GM18873 (cell line): ENCODE measurements at regions not wholly inside any gene's neighbourhood (a gene's known extent, or its start where the extent isn't known, plus 50 kb on each side); places are given as distances from the start of the nearest gene placed in this dataset.
"Not testable (repeated sequence)": the region's sequence is repeated elsewhere in the genome, so short reads cannot be mapped to it uniquely, and the experiment has no call there.

Experiments used
- ATAC-seq: cut with Tn5 transposase; IDR thresholded peaks from one replicate; pipeline ENCODE4 v1.9.1; 2021; ENCODE audit warnings: mild to moderate bottlenecking, moderate library complexity, moderate number of reproducible peaks; ENCODE audit not compliant: unreplicated experiment, low FRiP score

DNA sequence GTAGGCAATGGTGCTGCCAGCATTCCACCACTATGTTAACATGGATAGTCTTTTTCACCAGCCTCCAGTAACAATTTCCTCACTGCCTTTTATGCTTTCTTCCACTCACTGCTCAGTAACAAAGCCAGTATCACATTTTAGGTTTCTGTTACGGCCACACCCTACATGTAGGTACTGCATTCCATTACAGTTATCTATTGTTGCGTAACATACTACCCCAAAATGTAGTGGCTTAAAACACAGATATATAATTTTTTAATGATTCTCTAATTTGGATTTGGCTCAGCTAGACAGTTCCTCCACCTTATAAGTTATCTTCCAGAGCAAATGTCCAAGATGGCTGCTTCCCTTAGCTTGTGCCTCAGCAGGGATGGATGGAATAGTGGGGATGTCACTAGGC, 498.7 kb upstream of the ACVR2A start:
- ATAC-seq, result no peak

DNA sequence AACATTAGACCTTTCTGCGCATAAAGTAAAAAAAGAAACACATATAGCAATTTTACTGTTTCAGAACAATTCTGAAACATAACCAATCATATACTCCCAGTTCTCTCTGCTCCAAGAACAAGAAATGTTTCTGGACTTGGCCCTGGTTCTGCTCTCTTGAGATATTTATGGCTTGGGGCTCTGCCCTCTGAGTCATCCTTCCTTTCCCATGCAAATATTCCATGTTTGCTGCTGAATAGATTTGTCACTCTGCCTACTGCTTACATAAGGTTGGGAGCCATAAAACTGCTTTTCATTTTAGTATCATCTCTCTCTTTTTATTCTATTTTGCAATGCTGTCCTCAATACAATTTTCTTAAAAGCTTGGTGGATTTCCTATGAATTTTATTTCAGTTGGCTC, 499.6 kb upstream of the ACVR2A start:
- no peak for ATAC-seq

DNA sequence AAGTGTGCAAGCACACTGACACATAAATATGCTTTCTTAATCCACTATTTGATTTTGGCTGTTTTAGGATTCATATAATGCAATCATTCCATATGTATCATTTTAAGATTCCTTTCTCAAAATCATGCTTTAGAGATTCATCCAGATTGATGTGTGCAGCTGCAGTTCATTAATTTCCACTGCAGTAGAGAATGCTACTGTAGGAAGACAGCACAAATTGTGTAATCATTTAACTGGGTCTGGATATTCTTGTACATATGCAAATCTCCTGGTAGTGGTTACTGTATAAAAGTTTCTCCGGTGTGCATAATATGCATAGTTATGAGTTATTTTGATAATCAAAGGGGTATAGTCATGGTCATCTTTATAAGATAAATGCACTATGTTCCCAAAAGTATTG, 502.5 kb upstream of the ACVR2A start:
- no peak for ATAC-seq

DNA sequence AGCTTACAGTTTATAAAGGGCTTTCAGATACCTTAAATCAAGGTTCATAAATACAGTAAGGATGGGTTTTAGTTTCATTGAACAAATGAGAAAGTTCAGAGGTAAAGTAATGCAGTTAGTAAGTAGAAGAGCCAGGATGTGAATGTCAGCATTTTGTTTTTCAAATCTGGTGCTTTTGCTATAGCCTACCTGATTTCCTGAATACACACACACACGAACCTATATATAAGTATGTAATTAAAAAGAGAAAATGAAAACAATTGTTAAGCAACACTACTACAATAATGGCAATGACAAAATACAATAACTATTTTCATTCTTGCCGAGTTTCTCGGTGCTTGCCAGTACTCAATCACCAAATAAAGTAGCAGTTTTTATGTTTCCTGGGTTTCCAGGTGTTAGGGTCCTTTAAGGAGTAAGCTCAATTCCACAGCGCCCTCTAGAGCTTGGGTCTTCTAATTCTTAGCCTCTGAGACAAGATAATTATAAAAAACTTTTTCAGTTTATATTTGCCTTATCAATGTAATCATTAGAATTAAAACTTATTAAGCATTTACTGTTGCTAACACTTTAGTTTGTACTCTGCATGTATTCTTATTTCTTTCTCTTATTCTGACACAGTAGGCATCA, 512.9 kb upstream of the ACVR2A start:
- ATAC-seq, result no peak

DNA sequence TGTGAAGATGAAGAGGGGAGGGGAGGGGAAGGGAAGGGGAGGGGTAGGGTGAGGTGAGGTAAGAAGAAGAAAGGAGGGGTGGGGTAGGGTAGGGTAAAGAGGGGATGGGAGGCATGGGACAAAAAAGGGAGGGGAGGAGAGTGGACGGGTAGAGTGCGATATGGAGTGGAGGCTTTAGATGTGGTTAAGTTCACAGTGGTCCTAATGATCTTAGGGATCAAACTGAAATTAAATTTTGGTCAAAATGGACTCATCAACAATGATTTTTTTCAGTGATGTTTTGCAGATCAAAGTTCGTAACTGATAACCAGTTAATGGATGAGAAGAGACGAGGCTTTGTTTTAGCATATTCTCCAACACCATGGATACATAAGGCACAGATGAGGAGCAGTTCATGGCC, 513.9 kb upstream of the ACVR2A start:
- no peak for ATAC-seq

DNA sequence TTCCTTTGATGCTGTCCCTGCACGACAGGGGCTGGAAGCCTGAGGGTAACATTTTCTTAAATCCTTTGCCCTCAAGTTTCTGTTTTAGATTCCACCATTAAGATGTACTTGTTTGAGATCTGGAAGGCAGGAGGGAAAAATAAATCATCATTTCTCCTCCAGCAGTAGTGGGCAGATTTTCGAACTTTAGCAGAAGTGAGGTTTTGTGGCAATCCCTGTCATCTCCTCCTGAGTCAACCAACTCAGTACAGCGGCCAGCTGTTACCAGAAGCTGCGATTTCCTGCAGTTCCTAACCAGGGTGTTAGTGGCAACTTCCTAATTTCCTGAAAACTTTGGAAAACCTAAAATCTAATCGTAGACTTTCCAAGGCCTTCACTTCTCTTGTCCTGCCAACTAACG, 517.2 kb upstream of the ACVR2A start:
- no peak for ATAC-seq

DNA sequence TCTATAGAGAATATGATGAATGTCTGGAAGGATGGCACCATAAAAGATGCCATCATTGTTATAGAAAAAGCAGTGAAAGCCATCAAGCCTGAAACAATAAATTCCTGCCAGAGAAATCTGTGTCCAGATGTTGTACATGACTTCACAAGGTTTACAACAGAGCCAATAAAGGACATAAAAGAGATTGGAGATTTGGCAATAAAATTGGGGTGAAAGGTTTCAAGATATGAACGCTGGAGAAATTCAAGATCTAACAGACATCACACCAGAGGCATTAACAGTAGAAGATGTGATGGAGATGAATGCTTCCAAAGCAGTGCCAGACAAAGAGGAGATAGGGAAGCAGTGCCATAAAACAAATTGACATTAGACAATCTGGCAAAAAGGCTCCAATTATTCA, 518.8 kb upstream of the ACVR2A start:
- ATAC-seq, result no peak

DNA sequence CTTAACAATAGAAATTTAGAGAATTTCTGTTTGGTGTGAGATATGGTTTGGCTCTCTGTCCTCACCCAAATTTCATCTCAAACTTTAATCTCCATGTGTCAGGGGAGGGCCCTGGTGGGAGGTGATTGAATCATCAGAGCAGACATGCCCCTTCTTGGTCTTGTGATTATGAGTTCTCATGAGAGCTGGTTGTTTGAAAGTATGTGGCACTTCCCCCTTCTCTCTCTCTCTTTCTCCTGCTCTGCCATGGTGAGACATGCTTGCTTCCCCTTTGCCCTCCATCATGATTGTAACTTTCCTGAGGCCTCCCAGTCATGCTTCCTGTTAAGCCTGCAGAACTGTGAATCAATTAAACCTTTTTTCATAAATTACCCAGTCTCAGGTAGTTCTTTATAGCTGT, 524.7 kb upstream of the ACVR2A start:
- ATAC-seq, result no peak

DNA sequence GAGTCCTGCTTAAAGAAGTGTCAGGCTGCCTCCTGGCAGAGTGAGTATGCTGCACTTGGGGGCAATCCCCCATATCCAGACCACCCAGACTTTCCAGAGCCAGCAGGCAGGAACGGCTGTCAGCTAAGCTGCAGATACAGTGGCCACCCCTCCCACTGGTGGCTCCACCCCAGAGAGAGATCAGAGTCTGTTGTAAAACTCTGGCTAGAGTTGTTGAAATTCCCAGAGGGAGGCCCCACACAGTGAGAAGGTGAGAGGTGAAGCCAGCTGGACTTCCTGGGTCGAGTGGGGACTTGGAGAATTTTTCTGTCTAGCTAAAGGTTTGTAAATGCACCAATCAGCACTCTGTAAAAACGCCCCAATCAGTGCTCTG, 533.8 kb upstream of the ACVR2A start:
- ATAC-seq, result no peak

DNA sequence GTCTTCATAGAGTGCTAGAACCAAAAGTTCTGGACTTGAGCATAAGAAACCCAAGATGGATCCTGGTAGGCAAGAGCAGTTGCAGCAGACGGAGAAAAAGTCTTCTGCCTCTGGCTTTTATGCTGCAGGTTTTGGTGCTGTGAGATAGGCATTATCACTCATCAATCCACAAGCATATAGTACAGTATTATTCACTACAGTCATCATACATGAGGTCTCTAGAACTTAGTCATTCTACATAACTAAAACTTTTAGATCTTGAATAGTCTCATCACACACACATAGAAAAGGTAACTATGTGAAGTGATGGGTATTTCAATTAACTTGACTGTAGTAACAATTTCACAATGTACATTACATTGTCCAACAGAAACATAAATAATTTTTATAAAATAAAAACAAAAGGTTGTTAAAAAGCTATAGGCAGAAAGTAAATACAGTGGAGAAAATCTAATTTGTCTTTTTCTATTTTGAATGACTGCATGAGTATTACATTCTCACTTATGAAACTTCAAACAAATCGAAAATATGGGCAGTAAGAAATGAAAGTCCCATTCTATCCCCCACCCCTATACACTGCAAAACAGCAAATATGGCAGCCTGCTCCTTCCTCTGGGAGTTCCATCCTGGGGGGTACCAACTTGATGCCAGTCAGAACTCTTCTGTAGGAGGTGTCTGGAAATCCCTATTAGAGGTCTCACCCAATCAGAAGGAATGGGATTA, 534.3 kb upstream of the ACVR2A start:
- no peak for ATAC-seq

DNA sequence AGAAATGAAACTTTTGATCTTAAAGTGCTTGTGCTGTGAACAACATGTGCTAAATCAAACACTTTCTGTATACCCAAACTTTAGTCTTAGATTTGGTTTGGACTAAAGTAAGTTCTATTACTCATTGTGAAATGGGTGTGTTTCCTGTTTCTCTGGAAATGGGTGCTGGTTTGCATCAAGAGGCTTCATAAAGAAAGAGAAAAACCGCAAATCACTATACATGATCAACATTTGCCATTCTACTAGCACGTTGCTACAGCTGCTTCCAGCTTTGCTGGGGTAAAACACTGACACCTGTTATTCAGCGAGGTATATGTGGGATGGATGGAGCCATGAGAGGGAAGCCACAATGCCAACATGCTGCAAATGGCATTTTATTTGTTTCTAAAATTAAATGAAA, 547.0 kb upstream of the ACVR2A start:
- peak; percentile 98 for ATAC-seq

DNA sequence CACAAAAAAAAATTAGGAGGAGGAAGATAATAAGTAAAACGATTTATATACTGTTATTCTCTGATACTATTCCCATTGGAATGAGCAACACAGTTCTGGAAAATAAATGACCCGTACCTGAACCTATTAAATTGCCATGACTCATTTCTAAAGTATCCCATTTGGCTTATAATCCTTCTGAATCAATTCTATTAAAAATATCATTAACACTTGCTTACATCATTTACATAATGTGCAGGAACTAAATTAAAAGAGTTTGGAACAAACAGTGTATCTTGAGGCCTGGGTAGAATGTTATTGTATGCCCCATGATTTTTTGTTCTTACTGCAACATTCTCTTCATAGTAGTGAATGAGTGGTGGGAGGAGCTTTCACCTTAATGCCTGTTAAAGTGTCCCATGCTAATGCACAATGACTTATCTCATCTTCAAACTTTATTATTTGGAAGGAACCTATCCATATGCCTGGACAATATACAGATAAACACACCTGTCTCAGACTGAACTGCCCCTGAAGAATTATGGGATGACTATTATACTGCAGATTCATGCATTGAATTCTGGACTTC, 549.9 kb upstream of the ACVR2A start:
- no peak for ATAC-seq

DNA sequence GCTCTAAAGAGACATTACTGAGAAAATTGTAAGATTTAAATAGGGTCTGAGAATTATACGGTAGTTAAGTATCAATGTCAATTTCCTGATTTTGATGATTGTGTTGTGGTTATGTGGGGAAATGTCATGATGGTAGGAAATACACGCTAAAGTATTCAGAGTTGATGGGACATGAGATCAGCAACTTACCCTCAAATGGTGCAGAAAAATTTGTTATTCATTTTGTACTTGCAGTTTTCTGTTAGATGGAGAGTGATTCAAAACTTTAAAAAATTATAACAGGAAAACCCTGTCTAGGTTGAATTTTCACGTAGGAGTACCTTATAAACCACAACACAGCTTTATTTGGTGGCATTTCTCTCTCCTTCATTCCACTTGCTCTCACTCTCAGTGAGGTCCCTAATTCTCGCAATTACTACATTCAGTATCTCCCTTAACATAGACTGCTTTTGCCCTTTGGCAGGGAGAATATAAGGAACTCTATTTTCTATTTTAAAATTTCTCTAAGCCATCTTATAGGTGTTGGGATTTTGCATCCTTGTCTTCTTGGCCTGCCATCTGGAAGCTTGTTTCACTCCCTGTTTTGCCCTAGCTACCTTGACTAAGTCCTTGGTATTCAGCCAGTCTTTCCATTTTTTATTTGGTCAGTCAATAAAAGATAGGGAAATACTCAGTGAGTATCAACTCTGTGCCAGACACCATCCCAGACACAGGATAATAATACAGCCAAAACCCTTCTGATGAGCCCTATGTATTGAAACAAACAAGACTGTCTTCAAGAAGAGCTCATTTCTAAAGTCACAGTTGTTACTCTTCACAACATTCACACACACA, 550.6 kb upstream of the ACVR2A start:
- no peak for ATAC-seq

DNA sequence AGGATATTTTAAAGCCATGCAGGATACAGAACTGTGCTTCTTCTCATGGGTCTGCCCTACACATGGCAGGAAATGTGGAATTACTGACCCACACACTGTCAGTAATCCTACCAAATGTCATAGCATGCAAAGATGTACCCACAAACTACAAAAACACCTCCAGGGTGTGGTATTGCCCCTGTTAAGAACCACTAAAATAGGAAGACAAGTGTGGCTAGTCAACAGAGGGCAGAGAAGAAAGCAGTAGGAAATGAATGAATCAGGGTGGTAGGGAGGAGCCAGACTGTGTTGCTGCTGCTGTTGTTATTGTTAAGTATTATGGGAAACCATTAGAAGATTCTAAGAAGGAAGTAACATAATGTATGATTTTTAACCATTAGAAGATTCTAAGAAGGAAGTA, 556.7 kb upstream of the ACVR2A start:
- peak; percentile 50 for ATAC-seq

DNA sequence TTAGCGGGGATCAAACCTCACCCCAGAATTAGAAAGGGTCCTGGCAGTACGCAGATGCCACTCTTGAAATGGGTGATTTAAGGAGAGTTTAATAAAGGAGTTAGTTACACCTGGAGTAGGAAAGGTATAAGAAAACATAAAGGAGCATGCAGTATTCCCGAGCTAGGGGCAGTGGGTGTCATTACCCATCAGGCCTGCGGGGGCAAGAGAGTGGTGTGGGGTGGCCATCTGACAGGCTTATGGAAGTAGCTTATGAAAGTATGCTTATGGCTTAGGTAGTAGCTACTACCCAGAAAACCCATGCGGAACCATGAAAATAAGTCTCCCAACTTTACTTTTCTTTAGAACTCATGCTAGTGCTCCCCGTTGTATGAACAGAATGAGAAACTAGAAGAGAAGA, 568.9 kb upstream of the ACVR2A start:
- ATAC-seq, result no peak

DNA sequence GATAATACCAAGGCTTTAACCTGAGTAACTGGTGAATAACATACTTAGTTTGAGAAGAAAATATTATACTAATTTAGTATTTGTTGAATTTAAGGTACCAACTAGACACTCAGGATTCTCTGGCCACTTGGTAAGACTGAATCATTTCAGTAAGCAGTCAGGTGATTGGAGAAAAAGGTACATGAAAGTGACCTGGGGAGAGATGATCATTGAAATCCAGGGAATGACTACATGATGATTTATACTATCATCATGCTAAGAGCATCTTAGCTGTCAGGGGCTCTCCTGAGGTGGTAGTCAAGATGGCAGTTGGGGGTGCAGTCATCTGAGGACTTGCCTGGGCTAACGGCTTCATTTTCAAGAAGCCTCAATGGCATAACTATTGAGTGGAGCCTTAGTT, 571.2 kb upstream of the ACVR2A start:
- no peak for ATAC-seq

DNA sequence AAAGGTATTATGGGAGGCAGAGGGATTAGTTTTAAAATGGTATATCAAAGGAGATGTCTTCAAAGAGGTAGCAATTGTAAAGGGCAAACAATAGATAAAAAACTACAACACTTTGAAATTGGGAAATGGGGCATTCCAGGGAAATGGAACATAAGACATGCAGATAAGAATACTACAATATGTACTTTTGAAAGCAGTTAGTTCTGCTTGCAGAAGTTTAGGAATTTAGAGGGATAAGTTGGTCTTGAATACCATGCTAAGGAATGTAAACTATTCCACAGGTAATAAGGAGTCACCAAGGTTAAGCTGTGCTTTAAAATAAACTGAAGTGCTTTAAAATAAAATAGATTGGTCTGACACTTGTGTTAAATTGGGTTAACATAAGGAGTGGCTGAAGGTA, 571.7 kb upstream of the ACVR2A start:
- no peak for ATAC-seq

DNA sequence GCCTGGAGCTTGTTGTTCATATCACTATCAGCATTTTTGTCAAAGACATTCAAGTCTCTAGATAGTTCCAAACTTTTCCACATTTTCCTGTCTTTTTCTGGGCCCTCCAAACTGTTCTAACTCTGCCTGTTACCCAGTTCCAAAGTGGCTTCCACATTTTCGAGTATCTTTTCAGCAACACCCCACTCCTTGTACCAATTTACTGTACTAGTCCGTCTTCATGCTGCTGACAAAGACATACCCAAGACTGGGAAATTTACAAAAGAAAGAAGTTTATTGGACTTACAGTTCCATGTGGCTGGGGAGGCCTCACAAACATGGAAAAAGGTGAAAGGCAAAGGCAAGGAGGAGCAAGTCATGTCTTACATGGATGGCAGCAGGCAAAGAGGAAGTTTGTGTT, 575.2 kb upstream of the ACVR2A start:
- ATAC-seq, result not testable (repeated sequence)

DNA sequence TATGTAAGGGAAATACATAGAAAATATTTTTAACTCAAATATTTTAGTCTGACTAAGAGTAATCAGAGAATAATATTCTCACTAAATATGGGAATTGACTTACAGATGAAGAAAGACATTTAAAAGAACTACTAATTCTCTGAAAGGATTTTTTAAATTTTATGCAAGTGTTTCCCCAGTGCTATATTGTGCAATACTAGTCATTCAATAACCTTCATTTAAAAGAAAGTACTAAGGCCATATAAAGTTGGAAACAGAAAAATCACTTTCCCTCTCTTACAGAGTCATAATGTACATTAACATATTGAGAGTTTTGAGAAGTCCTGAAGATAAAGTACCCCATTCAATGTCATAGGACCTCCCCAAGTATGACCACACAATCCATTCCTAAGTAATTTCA, 584.6 kb upstream of the ACVR2A start:
- no peak for ATAC-seq

DNA sequence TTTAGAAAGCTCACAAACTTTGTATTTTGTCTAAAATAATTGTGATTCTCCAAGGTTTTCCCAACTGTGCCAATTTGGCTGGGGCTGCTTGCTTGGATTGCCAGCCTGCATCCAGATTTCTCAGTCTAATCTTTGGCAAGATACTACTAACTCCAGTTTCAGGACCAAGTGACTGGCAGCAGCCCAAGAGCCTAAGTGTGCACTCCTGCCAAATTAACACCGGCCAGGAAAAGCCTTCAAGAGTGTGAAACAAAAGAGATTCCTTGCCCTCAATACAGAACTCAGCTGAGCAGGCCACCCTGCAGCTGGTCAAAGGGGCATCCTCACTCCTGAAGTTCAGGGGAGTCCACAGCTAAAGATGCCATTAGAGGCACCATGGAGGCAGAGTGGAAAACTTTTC, 589.0 kb upstream of the ACVR2A start:
- ATAC-seq, result no peak

DNA sequence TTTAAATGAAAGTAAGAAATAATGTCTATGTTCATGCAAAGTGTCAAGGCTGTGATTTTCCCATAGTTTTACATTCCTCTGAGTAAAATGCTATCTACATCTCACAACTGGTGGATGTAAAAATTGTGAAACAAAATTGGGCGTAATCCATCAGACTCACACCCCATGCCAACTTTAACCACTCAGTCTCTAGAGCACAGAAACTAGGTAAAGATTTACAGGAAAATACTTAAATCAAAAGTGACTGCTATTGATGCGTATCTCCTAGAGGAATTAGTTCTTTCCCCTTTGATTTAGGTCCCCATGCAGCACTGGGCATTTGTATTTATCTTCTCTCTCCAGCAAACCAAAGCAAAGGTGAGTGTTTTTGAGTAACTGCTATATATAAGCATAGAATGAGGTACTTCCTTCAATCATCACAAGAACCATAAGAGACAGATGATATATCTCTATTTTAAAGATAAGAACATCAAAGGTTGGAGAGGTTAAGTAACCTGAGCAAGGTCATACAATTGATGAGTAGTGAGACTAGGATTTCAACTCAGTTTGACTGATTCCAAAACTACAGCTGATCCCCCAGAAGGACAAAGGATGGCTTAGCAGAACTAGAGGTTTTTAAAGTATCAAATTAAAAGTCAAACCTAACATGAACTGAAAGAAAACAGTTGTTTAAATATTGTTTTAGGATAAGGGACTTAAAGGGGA, 594.0 kb upstream of the ACVR2A start:
- ATAC-seq, result peak; percentile 76
